OCI-LY1 (cell line): ENCODE measurements at regions not wholly inside any gene's neighbourhood (a gene's known extent, or its start where the extent isn't known, plus 50 kb on each side); places are given as distances from the start of the nearest gene placed in this dataset.

Experiments
- H2AFZ ChIP-seq: fragments of 200-600 bp; sonication (generic), shearing (Covaris generic); 2 replicates; pipeline ENCODE4 v1.6.0; 2014; ENCODE audit warnings: antibody characterized with exemption, mild to moderate bottlenecking, low read length
- H3F3A ChIP-seq: fragments of 200-600 bp; sonication (generic), shearing (Covaris generic); 2 replicates; pipeline ENCODE4 v1.6.0; 2014; ENCODE audit warnings: mild to moderate bottlenecking, antibody characterized with exemption, low read length, moderate library complexity; ENCODE audit not compliant: insufficient read depth
- H3K27ac ChIP-seq: fragments of 200-600 bp; sonication (generic); 2 replicates; pipeline ENCODE4 v1.5.1; 2014; ENCODE audit warnings: low read length, mixed run types, mild to moderate bottlenecking, low read depth; ENCODE audit not compliant: poor library complexity, severe bottlenecking
- H3K27me3 ChIP-seq: fragments of 200-600 bp; sonication (generic); 2 replicates; pipeline ENCODE4 v1.6.0; 2014; ENCODE audit warnings: antibody characterized with exemption, mild to moderate bottlenecking, low read length, moderate library complexity; ENCODE audit not compliant: insufficient read depth
- H3K36me3 ChIP-seq: fragments of 200-600 bp; sonication (generic); 2 replicates; pipeline ENCODE4 v1.6.1; 2014; ENCODE audit warnings: mild to moderate bottlenecking, antibody characterized with exemption, low read length, moderate library complexity, mixed read lengths; ENCODE audit not compliant: insufficient read depth
- H3K4me1 ChIP-seq: fragments of 200-600 bp; sonication (generic); 2 replicates; pipeline ENCODE4 v1.5.1; 2014; ENCODE audit warnings: mild to moderate bottlenecking, low read length, moderate library complexity; ENCODE audit not compliant: insufficient read depth, severe bottlenecking
- H3K4me2 ChIP-seq: fragments of 200-600 bp; sonication (generic), shearing (Covaris generic); 2 replicates; pipeline ENCODE4 v1.6.1; 2014; ENCODE audit warnings: low read length
- H3K4me3 ChIP-seq: fragments of 200-600 bp; sonication (generic); 2 replicates; pipeline ENCODE4 v1.5.1; 2014; ENCODE audit warnings: low read length, low read depth, mild to moderate bottlenecking, mixed read lengths; ENCODE audit not compliant: poor library complexity, severe bottlenecking
- H3K79me2 ChIP-seq: fragments of 200-600 bp; shearing (Covaris generic); 2 replicates; pipeline ENCODE4 v1.6.1; 2016; ENCODE audit warnings: mixed run types, low read length, mixed read lengths; ENCODE audit not compliant: insufficient read depth
- H3K9ac ChIP-seq: fragments of 200-600 bp; sonication (generic), shearing (Covaris generic); 2 replicates; pipeline ENCODE4 v1.6.1; 2014; ENCODE audit warnings: mild to moderate bottlenecking, low read length, mixed read lengths
- H3K9me2 ChIP-seq: fragments of 200-600 bp; sonication (generic), shearing (Covaris generic); 2 replicates; pipeline ENCODE4 v1.6.1; 2014; ENCODE audit warnings: low read depth, mild to moderate bottlenecking, low read length, mixed read lengths
- H3K9me3 ChIP-seq: fragments of 200-600 bp; shearing (Covaris generic); 2 replicates; pipeline ENCODE4 v1.6.1; 2014; ENCODE audit warnings: low read length, mixed read lengths
- H4K20me1 ChIP-seq: fragments of 200-600 bp; sonication (generic), shearing (Covaris generic); 2 replicates; pipeline ENCODE4 v1.6.0; 2016; ENCODE audit warnings: mild to moderate bottlenecking, low read length; ENCODE audit not compliant: insufficient read depth
- CTCF ChIP-seq: fragments of 200-600 bp; sonication (generic), shearing (Covaris generic); IDR thresholded peaks from 2 replicates; pipeline ENCODE4 v1.5.1; 2017; ENCODE audit warnings: mild to moderate bottlenecking, antibody characterized with exemption, low read length, moderate library complexity, mixed read lengths
- EZH2 ChIP-seq: fragments of 200-600 bp; sonication (generic), shearing (Covaris generic); IDR thresholded peaks from 2 replicates; pipeline ENCODE4 v1.8.0; 2017; ENCODE audit warnings: borderline replicate concordance, mixed run types, mild to moderate bottlenecking, antibody characterized with exemption, low read length, moderate library complexity, mixed read lengths

DNA sequence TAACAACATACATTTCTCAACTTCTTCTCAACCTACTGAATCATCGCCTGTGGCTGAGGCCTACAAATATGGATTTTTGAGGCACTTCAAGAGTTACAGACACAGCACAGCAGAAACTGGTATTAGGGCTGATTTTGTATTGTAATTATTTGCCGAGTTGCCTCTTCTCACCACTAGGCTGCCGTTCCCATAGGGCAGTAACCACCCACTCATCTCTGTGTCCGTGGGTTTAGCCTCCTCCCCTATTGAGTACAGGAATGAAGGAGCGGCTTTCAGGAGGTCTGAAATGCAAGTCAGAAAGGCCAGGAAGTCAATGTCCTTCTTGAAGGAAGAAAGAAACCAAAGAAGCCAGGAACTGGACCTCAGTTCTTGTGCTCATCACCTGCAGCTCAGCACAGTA is 220.8 kb downstream of the MTHFS start:
- no peaks in the 10 kb centered on the region for H4K20me1 ChIP-seq
- H3K79me2 ChIP-seq, result no peaks in the 10 kb centered on the region
- H3K9ac ChIP-seq, result no peak overlapping the region
- no peaks in the 10 kb centered on the region for H3K36me3 ChIP-seq
- H3K4me2 ChIP-seq, result no peak overlapping the region
- no peaks in the 10 kb centered on the region for H3K9me3 ChIP-seq
- H3K27ac ChIP-seq, result no peak overlapping the region
- H2AFZ ChIP-seq, result no peak overlapping the region
- no peaks in the 10 kb centered on the region for H3K27me3 ChIP-seq
- TF ChIP-seq CTCF (no peak), EZH2 (no peak)
- no peaks in the 10 kb centered on the region for H3K9me2 ChIP-seq
- H3F3A ChIP-seq, result no peaks in the 10 kb centered on the region
- no peak overlapping the region for H3K4me3 ChIP-seq
- H3K4me1 ChIP-seq, result no peaks in the 10 kb centered on the region

DNA sequence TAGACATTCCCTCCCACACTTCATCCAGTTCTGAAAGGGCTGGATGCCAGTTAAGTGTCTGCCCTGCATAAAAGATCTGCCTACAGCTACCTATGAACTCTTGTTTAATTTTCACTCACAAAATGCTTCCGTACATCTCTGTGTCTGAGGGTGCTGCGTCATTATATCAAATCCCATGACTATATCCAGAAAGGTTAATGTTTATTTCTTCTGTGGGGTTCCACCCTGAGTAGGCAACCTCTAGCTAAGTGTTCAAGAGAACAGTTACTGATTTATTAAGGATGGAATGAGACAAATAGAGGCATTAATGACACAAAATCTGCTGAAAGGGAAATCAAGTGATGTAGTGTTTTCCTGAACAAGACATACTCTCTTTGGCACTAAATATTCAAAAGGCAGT is 220.2 kb downstream of the MTHFS start:
- Histone ChIP-seq H3K9me3 (no peaks in the 10 kb centered on the region), H3K4me1 (no peaks in the 10 kb centered on the region), H3K27ac (no peak overlapping the region), H3K79me2 (no peaks in the 10 kb centered on the region), H2AFZ (no peak overlapping the region), H3K4me2 (no peak overlapping the region), H3K9ac (no peak overlapping the region), H3K9me2 (no peaks in the 10 kb centered on the region), H3K4me3 (no peak overlapping the region), H3F3A (no peaks in the 10 kb centered on the region), H3K27me3 (no peaks in the 10 kb centered on the region), H4K20me1 (no peaks in the 10 kb centered on the region), H3K36me3 (no peaks in the 10 kb centered on the region)
- TF ChIP-seq CTCF (no peak), EZH2 (no peak)

DNA sequence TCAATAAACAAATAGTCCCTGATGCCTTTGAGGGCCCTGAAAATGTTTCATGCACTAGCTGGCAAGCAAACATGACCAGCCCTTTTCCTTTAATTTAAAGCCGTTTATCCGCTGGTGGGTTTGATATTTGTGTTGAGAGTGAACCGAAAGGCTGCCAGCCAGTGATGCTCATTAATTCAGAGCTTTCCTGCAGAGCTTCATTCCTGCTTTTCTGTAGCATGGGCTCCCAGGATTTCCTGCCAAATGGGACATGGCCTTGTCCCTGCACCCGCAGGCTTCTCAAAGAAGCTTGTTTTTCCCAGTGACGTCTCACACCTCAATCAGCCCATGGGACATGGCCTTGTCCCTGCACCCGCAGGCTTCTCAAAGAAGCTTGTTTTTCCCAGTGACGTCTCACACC is 219.6 kb downstream of the MTHFS start:
- H2AFZ ChIP-seq, result no peak overlapping the region
- H3K4me2 ChIP-seq, result no peak overlapping the region
- no peak overlapping the region for H3K27ac ChIP-seq
- no peaks in the 10 kb centered on the region for H3K4me1 ChIP-seq
- H3K9me2 ChIP-seq, result no peaks in the 10 kb centered on the region
- no peak overlapping the region for H3K4me3 ChIP-seq
- H3K36me3 ChIP-seq, result no peaks in the 10 kb centered on the region
- TF ChIP-seq CTCF, result no peak
- no peak for TF ChIP-seq EZH2
- H4K20me1 ChIP-seq, result no peaks in the 10 kb centered on the region
- H3K79me2 ChIP-seq, result no peaks in the 10 kb centered on the region
- no peaks in the 10 kb centered on the region for H3K27me3 ChIP-seq
- no peak overlapping the region for H3K9ac ChIP-seq
- no peaks in the 10 kb centered on the region for H3K9me3 ChIP-seq
- H3F3A ChIP-seq, result no peaks in the 10 kb centered on the region
